Ectodermal cell (in vitro differentiated cells): ENCODE measurements at regions not wholly inside any gene's neighbourhood (a gene's known extent, or its start where the extent isn't known, plus 50 kb on each side); places are given as distances from the start of the nearest gene placed in this dataset.

Experiments
- H3K27ac ChIP-seq: 2 replicates; pipeline ENCODE4 v1.7.0; 2013; ENCODE audit warnings: mild to moderate bottlenecking, low read depth, low read length; ENCODE audit not compliant: insufficient read depth, poor library complexity, severe bottlenecking
- H3K27me3 ChIP-seq: 2 replicates; pipeline ENCODE4 v1.7.0; 2013; ENCODE audit warnings: mild to moderate bottlenecking, low read length; ENCODE audit not compliant: insufficient read depth, control insufficient read depth, poor library complexity, severe bottlenecking
- H3K36me3 ChIP-seq: one replicate; pipeline ENCODE4 v1.7.0; 2013; ENCODE audit warnings: low read length; ENCODE audit not compliant: control insufficient read depth, insufficient read depth
- H3K4me1 ChIP-seq: one replicate; pipeline ENCODE4 v1.7.0; 2013; ENCODE audit warnings: low read length; ENCODE audit not compliant: control insufficient read depth, insufficient read depth
- H3K4me3 ChIP-seq: 2 replicates; pipeline ENCODE4 v1.7.0; 2013; ENCODE audit warnings: low read depth, low read length, control low read depth; ENCODE audit not compliant: insufficient read depth
- H3K9me3 ChIP-seq: 2 replicates; pipeline ENCODE4 v1.7.0; 2013; ENCODE audit warnings: mild to moderate bottlenecking, low read length, moderate library complexity; ENCODE audit not compliant: control insufficient read depth
- WGBS, 2 experiments: methylation state at CpG; one replicate each; pipeline ENCODE4 v1.1.7; 2013; ENCODE audit warnings: missing lambda C conversion rate in 2 of 2; 5-methylcytosine and 5-hydroxymethylcytosine counted together

- no peaks in the 10 kb centered on the region for H3K27me3 ChIP-seq
- no peaks in the 10 kb centered on the region for H3K36me3 ChIP-seq
- no peak overlapping the region for H3K27ac ChIP-seq
- 39 to 40% methylated on average over 7 of the region's 7 CpGs for WGBS, 2 experiments
- H3K4me1 ChIP-seq = peaks cover 27% of the 10 kb centered on the region
- H3K4me3 ChIP-seq = no peak overlapping the region
- no peaks in the 10 kb centered on the region for H3K9me3 ChIP-seq
Measured at GRCh38 chr22:27298332-27298731, 503.2 kb downstream of the MN1 start.

DNA sequence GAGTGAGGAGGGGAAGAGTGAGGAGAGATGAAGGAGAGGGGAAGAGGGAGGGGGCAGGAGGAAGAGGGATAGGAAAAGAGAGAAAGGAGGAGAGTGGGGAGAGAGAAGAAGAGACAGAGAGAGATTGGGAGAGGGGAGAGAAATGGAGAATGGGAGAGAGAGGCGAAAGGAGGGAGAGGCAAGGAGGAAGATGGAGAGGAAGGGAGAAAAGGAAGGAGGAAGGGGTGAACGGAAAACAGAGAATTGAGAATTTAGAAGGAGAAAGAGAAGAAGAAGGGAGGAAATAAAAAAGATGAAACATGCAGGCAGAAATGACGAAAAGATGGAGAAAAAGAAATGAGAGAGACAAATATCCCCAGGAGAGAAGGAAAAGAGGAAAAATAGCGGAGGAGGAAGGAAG lies 502.8 kb downstream of the MN1 start:
- 70 to 71% methylated on average over 4 of the region's 4 CpGs for WGBS, 2 experiments
- Histone ChIP-seq H3K27ac (no peak overlapping the region), H3K9me3 (no peaks in the 10 kb centered on the region), H3K4me3 (no peak overlapping the region), H3K36me3 (no peaks in the 10 kb centered on the region), H3K4me1 (peaks cover 27% of the 10 kb centered on the region), H3K27me3 (no peaks in the 10 kb centered on the region)

- Histone ChIP-seq H3K27ac (no peak overlapping the region), H3K9me3 (no peaks in the 10 kb centered on the region), H3K4me1 (peaks cover 27% of the 10 kb centered on the region), H3K36me3 (no peaks in the 10 kb centered on the region), H3K27me3 (no peaks in the 10 kb centered on the region), H3K4me3 (no peak overlapping the region)
- WGBS, 2 experiments = 35 to 41% methylated on average over 29 to 33 of the region's 33 CpGs
Measured at GRCh38 chr22:27299181-27300085, 502.1 kb downstream of the MN1 start.

- Histone ChIP-seq H3K4me1 (peaks cover 27% of the 10 kb centered on the region), H3K27me3 (no peaks in the 10 kb centered on the region), H3K36me3 (no peaks in the 10 kb centered on the region), H3K4me3 (no peak overlapping the region), H3K27ac (no peak overlapping the region), H3K9me3 (no peaks in the 10 kb centered on the region)
- 93% methylated on average over 16 of the region's 16 CpGs for WGBS, 2 experiments
Measured at GRCh38 chr22:27300536-27301285, 500.8 kb downstream of the MN1 start.

- H3K4me3 ChIP-seq = no peak overlapping the region
- 87 to 88% methylated on average over 11 of the region's 11 CpGs for WGBS, 2 experiments
- peaks cover 21% of the 10 kb centered on the region for H3K4me1 ChIP-seq
- no peak overlapping the region for H3K27ac ChIP-seq
- no peaks in the 10 kb centered on the region for H3K27me3 ChIP-seq
- no peaks in the 10 kb centered on the region for H3K9me3 ChIP-seq
- no peaks in the 10 kb centered on the region for H3K36me3 ChIP-seq
Measured at GRCh38 chr22:27302501-27302900, 499.1 kb downstream of the MN1 start.

DNA sequence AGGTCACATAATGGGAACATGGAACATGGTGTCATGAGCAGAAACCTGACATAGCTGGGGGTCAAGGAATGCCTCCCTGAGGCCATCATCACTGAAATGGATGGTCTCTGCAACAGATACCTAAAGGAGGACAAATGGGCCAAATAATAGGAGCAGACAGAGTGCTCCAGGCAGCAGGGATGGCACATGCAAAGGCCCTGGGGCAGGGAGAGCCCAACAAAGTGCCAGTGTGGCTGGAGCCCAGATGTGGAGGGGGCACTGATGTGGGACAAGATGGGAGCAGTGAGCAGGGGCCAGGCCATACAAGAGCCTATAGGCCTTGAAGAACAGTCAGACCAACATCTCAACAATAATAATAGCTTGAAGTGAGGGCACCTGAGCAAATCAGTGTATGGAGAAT lies 497.8 kb downstream of the MN1 start:
- Histone ChIP-seq H3K4me1 (peaks cover 9% of the 10 kb centered on the region), H3K4me3 (no peak overlapping the region), H3K9me3 (no peaks in the 10 kb centered on the region), H3K27me3 (no peaks in the 10 kb centered on the region), H3K27ac (no peak overlapping the region), H3K36me3 (no peaks in the 10 kb centered on the region)

DNA sequence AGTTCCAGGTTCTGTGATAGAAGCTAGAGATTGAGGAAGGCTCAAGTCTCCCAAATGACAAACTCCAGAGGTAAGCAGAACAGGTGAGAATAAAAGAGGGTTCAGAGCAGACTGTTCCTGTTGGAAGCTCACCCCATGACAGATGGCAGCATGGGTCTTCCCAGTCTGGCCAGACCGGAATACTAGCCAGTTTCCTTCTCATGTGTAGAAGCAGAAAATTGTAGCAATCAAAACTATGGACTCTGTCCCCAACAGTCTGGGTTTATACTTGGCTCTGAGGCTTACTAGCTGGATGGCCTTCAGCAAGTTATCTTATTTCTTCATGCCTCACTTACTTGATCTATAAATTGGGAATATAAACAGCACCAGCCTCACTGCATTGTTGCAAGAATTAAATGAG lies 494.8 kb downstream of the MN1 start:
- Histone ChIP-seq H3K27ac (no peak overlapping the region), H3K36me3 (no peaks in the 10 kb centered on the region), H3K27me3 (no peaks in the 10 kb centered on the region), H3K4me3 (no peak overlapping the region), H3K4me1 (peaks cover 18% of the 10 kb centered on the region), H3K9me3 (no peaks in the 10 kb centered on the region)
- WGBS, 2 experiments = 98% methylated on average over 1 of the region's 1 CpG

DNA sequence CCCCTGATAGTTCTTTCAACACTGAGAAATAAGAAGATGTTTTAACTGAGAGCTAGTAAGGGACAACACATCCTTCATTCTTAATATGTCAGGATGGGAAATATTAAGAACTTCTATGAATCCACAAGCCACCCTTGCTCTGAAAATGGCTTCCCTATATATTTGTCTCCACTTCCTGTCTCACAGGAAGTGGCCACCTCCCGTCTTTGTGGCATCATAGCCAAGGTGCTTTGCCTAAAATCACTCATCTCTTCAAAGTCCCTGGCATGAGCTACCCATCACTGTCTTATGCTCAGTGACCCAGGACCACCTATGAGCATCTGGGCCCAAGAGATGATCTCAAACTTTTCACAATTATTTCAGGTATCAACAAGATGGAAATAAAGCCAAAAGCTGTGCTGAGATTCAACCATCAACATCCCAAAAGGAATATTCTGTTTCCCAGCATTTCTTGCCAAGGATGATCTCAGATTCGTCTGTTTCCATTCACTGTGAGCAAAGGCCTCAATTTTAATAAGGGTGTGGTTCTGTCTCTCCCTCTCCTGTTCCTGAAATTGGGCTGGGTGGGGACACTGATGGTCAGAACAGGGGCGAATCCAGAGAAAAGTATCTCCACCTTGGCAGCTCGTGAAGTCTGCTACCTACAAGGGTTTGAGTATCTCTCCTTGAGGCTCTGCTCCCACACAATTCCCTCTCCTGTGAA lies 493.9 kb downstream of the MN1 start:
- Histone ChIP-seq H3K4me1 (peaks cover 27% of the 10 kb centered on the region), H3K36me3 (no peaks in the 10 kb centered on the region), H3K27me3 (no peaks in the 10 kb centered on the region), H3K9me3 (no peaks in the 10 kb centered on the region), H3K4me3 (no peak overlapping the region), H3K27ac (no peak overlapping the region)
- WGBS, 2 experiments = 88 to 89% methylated on average over 4 of the region's 4 CpGs

GRCh38 chr22:27308513-27308912 lies 493.0 kb downstream of the MN1 start:
- no peak overlapping the region for H3K27ac ChIP-seq
- no peak overlapping the region for H3K4me3 ChIP-seq
- no peaks in the 10 kb centered on the region for H3K9me3 ChIP-seq
- peaks cover 35% of the 10 kb centered on the region for H3K4me1 ChIP-seq
- no peaks in the 10 kb centered on the region for H3K27me3 ChIP-seq
- H3K36me3 ChIP-seq = no peaks in the 10 kb centered on the region

DNA sequence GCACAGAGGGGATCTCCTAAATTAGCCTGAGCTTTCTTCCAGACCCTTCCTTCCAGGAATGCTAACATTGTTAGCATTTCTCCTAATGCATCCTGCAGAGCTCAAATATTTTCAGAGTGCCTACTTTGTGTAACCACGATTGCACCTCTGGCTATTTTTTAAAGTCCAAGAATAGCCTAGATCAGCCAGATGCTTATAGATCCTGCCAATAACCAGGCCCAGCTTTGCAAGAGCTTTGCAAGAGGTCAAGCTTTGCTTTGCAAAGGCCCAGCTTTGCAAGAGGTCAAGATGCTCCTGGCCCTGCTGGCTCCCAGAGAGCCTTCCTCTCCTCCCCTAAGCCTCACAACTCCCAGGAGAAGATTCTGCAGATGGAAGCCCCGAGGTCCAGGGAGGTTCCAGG lies 491.9 kb downstream of the MN1 start:
- H3K4me3 ChIP-seq = no peak overlapping the region
- H3K4me1 ChIP-seq = peaks cover 35% of the 10 kb centered on the region
- no peak overlapping the region for H3K27ac ChIP-seq
- no peaks in the 10 kb centered on the region for H3K27me3 ChIP-seq
- H3K9me3 ChIP-seq = no peaks in the 10 kb centered on the region
- WGBS, 2 experiments = 86 to 88% methylated on average over 2 of the region's 2 CpGs
- no peaks in the 10 kb centered on the region for H3K36me3 ChIP-seq
